Activated naive CD8-positive, alpha-beta T cell treated with anti-CD3 and anti-CD28 coated beads, Interleukin-2, amount 50 U/mL, for 24 hours (primary cell): ENCODE measurements at regions not wholly inside any gene's neighbourhood (a gene's known extent, or its start where the extent isn't known, plus 50 kb on each side); places are given as distances from the start of the nearest gene placed in this dataset.

Experiments
- ATAC-seq: fragments of 150-1000 bp; cut with Tn5 transposase; one replicate; pipeline ENCODE4 v1.10.0; 2021
- DNase-seq: peaks from one replicate; pipeline ENCODE4 v3.0.0; 2021
- H3K27ac Mint-ChIP-seq: one replicate; pipeline ENCODE4 v1.8.0; 2021; ENCODE audit warnings: mild to moderate bottlenecking, mixed read lengths
- H3K27me3 Mint-ChIP-seq: one replicate; pipeline ENCODE4 v1.8.0; 2021; ENCODE audit warnings: mixed read lengths
- H3K36me3 Mint-ChIP-seq: one replicate; pipeline ENCODE4 v1.8.0; 2021; ENCODE audit warnings: low read depth, mixed read lengths
- H3K4me1 Mint-ChIP-seq: one replicate; pipeline ENCODE4 v1.8.0; 2021; ENCODE audit warnings: mixed read lengths
- H3K4me3 Mint-ChIP-seq: one replicate; pipeline ENCODE4 v1.8.0; 2021; ENCODE audit warnings: mild to moderate bottlenecking, moderate library complexity, mixed read lengths
- H3K9me3 Mint-ChIP-seq: one replicate; pipeline ENCODE4 v1.8.0; 2021; ENCODE audit warnings: mixed read lengths

DNA sequence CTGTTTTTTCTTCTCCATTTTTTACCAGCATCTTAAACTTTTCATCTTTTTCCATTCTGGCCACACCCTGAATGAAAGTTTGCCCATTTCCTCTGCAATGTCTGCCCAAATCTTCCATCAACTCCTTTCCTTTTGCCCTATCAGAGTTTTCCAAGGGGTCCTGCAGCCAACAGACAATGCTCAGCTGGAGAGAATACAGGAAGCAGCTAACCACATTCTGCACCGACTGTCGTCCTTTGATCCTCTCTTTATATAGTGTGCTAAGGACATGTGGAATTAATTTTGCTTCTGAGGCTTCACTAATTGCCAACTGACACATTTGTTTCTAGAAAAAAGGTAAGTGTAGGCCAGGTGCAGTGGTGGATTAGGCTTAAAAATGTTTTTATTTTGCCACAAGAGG, 50.5 kb upstream of the DLX2 start:
- H3K27me3 Mint-ChIP-seq, result peaks cover 31% of the 10 kb centered on the region
- no peak for DNase-seq

DNA sequence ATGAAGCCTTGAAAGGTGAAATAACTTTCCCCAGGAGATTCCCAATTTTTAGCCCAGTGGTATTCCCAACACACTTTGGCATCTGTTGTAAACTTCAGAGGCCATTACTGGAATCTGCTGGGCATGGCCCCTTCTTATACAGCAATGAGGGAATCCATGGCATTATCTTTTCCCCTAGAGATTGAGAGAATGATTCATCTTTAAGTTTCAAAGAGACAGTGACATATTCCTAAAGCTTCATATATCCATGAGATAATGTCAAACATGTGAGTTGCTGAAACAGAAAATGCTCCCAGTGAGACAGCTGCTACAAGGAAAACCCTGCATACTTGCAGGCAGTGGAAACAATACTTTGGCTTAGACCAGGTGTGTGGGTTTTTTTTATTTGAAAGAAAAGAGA, 51.1 kb upstream of the DLX2 start:
- DNase-seq, result no peak
- Mint-ChIP-seq H3K4me3 (no peak overlapping the region), H3K27ac (no peak overlapping the region), H3K27me3 (peaks cover 31% of the 10 kb centered on the region), H3K36me3 (no peaks in the 10 kb centered on the region), H3K9me3 (no peaks in the 10 kb centered on the region), H3K4me1 (peaks cover 4% of the 10 kb centered on the region)
- ATAC-seq, result no peak

More for the DNA sequence above, 50.5 kb upstream of the DLX2 start:
- H3K27ac Mint-ChIP-seq, result no peak overlapping the region
- no peak for ATAC-seq
- H3K36me3 Mint-ChIP-seq, result no peaks in the 10 kb centered on the region
- H3K4me1 Mint-ChIP-seq, result peaks cover 4% of the 10 kb centered on the region
- no peaks in the 10 kb centered on the region for H3K9me3 Mint-ChIP-seq
- no peak overlapping the region for H3K4me3 Mint-ChIP-seq

DNA sequence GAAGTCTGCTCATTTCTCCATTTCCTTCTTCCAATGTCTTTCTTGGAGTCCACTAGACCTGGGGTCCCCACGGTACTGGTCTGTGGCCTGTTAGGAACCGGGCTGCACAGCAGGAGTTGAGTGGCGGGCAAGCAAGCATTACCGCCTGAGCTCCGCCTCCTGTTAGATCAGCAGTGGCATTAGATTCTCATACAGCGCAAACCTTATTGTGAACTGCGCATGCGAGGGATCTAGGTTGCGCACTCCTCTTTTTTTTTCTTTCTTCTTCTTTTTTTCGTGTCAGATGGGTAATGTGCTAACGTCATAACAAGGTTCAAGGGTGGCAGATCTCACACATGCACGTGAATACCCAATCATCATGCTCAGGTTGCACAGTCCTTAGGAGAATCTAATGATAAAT, 53.1 kb upstream of the DLX2 start:
- Mint-ChIP-seq H3K9me3 (no peaks in the 10 kb centered on the region), H3K27ac (no peak overlapping the region), H3K27me3 (peaks cover 30% of the 10 kb centered on the region), H3K4me3 (no peak overlapping the region), H3K4me1 (peaks cover 4% of the 10 kb centered on the region), H3K36me3 (no peaks in the 10 kb centered on the region)
- ATAC-seq (no peak), DNase-seq (no peak)

DNA sequence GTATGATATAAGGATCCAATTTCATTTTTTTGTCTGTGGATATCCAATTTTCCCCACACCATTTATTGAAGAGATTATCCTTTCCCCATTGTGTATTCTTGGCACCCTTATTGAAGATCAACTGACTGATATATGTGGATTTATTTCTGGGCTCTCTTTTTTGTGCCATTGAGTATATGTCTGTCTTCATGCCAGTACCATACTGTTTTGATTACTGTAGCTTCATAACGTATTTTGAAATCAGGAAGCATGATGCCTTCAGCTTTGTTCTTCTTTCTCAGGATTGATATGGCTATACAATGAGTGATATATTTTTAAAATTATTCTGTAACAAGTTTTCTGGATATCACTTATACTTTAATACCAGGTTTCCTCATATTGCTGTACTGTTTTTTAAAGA, 58.1 kb upstream of the DLX2 start:
- Mint-ChIP-seq H3K4me3 (no peak overlapping the region), H3K27ac (no peak overlapping the region), H3K9me3 (no peaks in the 10 kb centered on the region), H3K4me1 (no peaks in the 10 kb centered on the region), H3K27me3 (peaks cover 7% of the 10 kb centered on the region), H3K36me3 (no peaks in the 10 kb centered on the region)
- DNase-seq, result no peak
- no peak for ATAC-seq

DNA sequence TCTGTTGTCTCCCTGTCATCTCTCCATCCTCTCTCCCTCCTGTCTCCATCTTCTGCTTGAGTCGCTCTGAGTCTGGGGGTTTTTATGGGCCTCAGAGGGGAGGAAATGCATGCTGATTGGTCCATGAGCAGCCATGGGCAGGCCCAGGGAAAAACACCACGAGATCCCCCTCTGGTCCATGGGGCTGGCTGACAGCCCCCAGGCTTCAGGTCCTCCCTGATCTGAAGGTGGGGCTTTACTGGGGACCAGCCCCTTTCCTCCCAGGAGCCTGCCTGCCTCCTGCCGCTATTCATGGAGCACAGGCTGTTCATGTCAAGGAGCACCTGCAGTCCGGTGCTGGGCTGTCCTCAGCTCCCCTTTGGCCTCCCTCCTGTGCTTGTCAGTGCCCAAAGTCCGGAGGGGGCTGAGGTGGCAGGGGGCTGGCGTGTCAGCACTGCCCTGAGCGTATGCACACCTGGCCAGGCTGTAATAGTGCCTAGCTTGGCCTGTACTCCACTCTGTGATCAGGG, 59.6 kb upstream of the DLX2 start:
- peaks cover 2% of the 10 kb centered on the region for H3K27me3 Mint-ChIP-seq
- no peaks in the 10 kb centered on the region for H3K36me3 Mint-ChIP-seq
- H3K4me3 Mint-ChIP-seq, result no peak overlapping the region
- H3K27ac Mint-ChIP-seq, result no peak overlapping the region
- ATAC-seq (peak; percentile 20), DNase-seq (no peak)
- no peaks in the 10 kb centered on the region for H3K9me3 Mint-ChIP-seq
- no peaks in the 10 kb centered on the region for H3K4me1 Mint-ChIP-seq

DNA sequence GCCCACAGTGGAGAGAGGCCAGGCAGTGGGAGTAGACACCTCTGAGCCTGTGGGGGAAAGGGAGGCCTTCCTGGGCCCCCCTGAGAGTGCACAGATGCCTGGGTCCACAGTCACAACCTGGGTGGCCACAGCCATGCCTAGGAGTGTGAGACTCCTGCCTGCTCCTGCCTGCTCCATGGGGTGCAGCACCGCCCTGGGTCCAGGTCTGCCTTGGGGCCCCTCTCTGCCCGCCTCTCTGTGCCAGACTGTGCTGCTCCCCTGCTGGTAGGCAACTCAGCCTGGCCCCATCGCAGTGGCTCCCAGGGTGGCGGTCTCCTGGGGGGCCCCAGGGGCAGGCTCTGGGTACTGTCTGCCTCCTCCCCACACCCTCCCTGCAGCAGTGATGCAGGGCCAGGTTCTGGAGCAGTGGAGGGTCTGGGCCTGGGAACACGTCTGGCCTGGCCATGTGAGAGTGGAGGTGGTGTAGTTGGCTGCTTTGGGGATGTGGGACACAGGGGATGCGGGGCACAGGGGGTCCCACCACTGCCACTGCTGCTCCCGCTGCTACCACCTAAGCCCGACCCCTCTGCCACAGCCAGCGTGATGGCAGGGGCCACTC, 60.1 kb upstream of the DLX2 start:
- no peak overlapping the region for H3K4me3 Mint-ChIP-seq
- H3K9me3 Mint-ChIP-seq, result no peaks in the 10 kb centered on the region
- H3K27ac Mint-ChIP-seq, result no peak overlapping the region
- ATAC-seq (no peak), DNase-seq (no peak)
- peaks cover 2% of the 10 kb centered on the region for H3K27me3 Mint-ChIP-seq
- H3K4me1 Mint-ChIP-seq, result no peaks in the 10 kb centered on the region
- H3K36me3 Mint-ChIP-seq, result no peaks in the 10 kb centered on the region

DNA sequence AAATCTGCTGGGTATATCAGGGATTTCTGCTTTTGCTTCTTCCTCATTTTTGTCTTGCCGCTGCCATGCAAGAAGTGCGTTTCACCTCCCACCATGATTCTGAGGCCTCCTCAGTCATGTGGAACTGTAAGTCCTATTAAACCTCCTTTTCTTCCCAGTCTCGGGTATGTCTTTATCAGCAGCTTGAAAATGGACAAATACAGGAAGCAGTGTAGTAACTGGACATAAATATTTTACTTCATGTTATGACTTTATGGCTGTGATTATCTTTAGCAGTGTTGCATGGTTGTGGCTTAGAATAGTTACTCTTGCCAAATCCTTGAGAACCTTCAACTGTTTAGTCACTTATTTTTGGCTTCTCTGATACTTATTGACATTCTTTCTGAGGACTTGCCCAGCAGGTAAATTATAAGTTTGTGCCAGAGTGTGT, 66.2 kb upstream of the DLX2 start:
- peaks cover 13% of the 10 kb centered on the region for H3K27me3 Mint-ChIP-seq
- H3K4me1 Mint-ChIP-seq, result peaks cover 4% of the 10 kb centered on the region
- no peak overlapping the region for H3K27ac Mint-ChIP-seq
- DNase-seq (no peak), ATAC-seq (no peak)
- H3K9me3 Mint-ChIP-seq, result no peaks in the 10 kb centered on the region
- no peak overlapping the region for H3K4me3 Mint-ChIP-seq
- no peaks in the 10 kb centered on the region for H3K36me3 Mint-ChIP-seq

DNA sequence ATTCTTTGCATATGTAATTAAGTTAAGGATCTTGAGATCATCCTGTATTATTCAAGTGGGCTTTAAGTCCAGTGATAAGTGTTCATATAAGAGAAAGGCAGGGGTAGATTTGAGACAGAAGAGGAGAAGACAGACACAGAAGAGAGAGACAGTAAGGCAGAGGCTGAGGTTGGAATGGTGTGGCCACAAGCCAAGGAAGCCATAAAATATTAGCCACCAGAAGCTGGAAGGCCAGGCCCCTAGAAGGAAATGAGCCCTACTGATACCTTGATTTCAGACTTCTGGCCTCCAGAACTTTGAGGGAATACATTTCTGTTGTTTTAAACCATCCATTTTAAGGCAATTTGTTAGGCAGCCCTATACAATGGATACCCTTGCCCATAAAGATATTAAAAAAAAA, 66.9 kb upstream of the DLX2 start:
- Mint-ChIP-seq H3K9me3 (no peaks in the 10 kb centered on the region), H3K27ac (no peak overlapping the region), H3K36me3 (no peaks in the 10 kb centered on the region), H3K27me3 (peaks cover 16% of the 10 kb centered on the region), H3K4me1 (peaks cover 4% of the 10 kb centered on the region), H3K4me3 (no peak overlapping the region)
- DNase-seq, result no peak
- ATAC-seq, result no peak

DNA sequence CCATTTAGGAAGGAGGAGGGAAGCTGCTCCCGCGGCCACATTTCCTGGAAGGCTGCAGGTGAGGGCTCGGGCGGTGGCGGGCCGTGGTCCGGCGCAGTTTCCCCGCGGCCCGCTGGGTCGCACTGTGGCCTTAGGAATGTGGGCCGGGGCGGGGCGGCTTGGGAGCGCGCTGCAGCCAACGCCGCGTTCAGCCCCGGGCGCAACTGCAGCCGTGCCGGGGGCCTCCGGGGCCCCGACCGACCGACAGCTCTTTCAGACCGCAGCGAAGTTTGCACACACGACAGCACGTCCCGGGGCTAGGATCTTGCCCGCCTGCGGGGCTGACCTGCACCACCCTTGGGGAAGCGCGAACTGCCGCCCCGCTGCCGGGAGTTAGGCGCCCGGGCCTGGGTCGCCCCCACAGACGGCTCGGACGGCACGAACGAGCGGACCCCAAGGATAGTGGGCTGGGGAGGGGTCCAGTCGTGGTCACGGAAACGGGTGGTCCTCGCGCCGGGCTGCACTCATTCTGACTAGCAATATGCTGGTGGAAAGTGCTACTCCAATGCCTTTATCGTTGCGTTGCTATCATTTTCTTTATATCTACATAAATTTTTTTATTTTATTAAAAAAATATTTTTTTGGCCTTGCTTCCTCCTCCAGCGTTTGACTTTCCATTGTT, 69.9 kb upstream of the DLX2 start:
- Mint-ChIP-seq H3K27me3 (peaks cover 19% of the 10 kb centered on the region), H3K9me3 (no peaks in the 10 kb centered on the region), H3K27ac (no peak overlapping the region), H3K4me3 (peak overlapping the region; percentile 42), H3K4me1 (peaks cover 4% of the 10 kb centered on the region), H3K36me3 (no peaks in the 10 kb centered on the region)
- peak; percentile 94 for ATAC-seq
- peak; percentile 69 for DNase-seq

DNA sequence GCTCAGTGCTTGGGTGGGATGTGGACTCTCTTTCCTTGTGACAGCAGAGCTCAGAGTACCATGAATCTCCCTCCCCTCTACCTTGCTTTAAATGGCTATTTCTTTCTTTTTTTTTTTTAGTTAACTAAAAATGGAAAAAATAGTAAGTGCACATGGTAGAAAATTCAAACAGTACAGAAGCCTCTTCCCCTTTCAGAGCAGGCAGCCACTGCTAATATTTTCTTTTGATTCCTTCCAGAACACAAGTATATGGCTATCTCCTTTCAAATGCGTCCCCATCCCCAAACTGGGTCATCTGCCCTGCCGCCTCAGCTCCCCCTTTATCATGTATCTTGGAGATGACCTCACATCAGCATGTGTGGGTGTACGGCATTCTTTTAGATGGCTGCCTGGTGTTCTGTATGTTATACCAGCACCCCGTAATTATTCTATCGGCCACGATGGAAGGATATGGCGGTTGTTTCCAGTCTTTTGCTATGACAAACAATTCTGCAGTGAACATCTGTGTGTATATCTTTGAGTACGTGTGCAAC, 70.5 kb upstream of the DLX2 start:
- peaks cover 19% of the 10 kb centered on the region for H3K27me3 Mint-ChIP-seq

DNA sequence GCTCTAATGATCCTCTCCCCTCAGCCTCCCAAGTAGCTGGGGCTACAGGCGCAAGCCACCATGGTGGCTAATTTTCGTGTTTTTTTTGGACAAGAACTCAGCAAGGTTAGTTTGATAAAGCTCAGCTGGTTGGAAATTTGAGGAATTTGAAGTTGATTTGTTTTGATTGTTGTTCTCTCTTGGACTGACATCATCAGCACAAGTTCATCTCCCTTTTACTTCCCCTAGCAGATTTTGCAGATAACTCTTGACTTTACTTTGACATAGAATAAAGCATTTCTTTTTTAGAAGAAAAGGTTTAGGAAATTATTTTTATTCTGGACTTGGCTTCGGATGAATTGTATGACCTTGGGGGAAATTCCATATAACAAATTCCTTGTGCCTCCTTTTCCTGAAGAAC, 74.9 kb upstream of the DLX2 start:
- peaks cover 11% of the 10 kb centered on the region for H3K4me1 Mint-ChIP-seq

More for the DNA sequence above, 70.5 kb upstream of the DLX2 start:
- Mint-ChIP-seq H3K9me3 (no peaks in the 10 kb centered on the region), H3K4me3 (peak overlapping the region; percentile 42), H3K27ac (no peak overlapping the region), H3K36me3 (no peaks in the 10 kb centered on the region), H3K4me1 (peaks cover 4% of the 10 kb centered on the region)
- no peak for DNase-seq
- no peak for ATAC-seq

DNA sequence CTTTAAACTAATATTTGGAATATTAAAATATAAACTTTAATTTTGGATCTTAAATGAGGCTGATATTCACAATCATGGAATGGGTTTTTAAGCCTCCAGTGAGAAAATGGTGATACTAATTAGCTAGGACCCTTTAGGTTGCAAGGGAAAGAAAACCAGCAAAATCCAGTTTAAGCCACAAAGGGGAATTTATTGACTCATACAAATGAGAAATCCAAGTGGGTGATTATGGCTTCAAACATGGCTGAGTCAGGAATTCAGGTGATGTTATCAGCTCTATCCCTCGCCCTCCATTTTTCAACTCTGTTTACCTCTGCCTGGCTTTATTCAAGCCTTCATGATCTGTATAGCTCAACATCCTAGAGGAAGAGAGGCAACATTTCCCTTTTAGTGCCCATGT, 75.3 kb upstream of the DLX2 start:
- Mint-ChIP-seq H3K9me3 (no peaks in the 10 kb centered on the region), H3K27ac (no peak overlapping the region), H3K36me3 (no peaks in the 10 kb centered on the region), H3K4me1 (peaks cover 11% of the 10 kb centered on the region), H3K4me3 (no peak overlapping the region), H3K27me3 (peaks cover 14% of the 10 kb centered on the region)
- DNase-seq (no peak), ATAC-seq (no peak)

More for the DNA sequence above, 74.9 kb upstream of the DLX2 start:
- ATAC-seq, result no peak
- no peak for DNase-seq
- H3K9me3 Mint-ChIP-seq, result no peaks in the 10 kb centered on the region
- no peak overlapping the region for H3K27ac Mint-ChIP-seq
- H3K36me3 Mint-ChIP-seq, result no peaks in the 10 kb centered on the region
- H3K4me3 Mint-ChIP-seq, result no peak overlapping the region
- H3K27me3 Mint-ChIP-seq, result peaks cover 15% of the 10 kb centered on the region

DNA sequence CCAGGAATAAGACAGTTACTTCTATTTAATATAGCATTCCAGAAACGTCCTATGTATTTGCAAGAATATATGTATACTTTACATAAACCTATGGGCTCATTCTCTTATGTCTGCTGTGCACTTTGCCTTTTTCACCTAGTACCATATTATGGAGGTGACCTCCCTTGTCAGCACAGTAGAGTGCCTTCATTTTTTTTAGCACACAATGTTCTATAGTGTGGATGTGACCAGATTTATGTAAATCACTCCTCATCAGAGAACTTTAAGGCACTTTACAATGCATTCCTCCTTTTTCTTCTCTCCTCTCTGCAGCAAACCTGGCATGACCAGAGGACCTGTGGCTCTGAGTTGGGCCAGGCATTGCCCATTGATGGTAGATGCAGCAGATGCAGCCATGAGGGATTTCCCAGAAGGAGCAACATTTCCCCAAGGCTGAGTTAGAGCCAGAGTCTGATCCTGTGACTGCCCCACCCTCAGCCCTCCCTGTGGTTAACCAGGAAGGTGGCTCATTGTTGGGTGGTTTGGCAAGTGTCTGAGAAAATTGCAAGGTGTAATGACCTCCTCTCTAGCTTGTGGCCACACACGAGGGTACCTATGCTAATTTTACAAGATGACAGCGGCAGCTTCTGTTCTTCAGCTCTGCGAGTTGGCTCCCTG, 76.5 kb upstream of the DLX2 start:
- Mint-ChIP-seq H3K4me3 (no peak overlapping the region), H3K4me1 (peaks cover 7% of the 10 kb centered on the region), H3K27ac (no peak overlapping the region), H3K9me3 (no peaks in the 10 kb centered on the region), H3K36me3 (no peaks in the 10 kb centered on the region), H3K27me3 (peaks cover 4% of the 10 kb centered on the region)
- DNase-seq (peak; percentile 16), ATAC-seq (peak; percentile 86)

DNA sequence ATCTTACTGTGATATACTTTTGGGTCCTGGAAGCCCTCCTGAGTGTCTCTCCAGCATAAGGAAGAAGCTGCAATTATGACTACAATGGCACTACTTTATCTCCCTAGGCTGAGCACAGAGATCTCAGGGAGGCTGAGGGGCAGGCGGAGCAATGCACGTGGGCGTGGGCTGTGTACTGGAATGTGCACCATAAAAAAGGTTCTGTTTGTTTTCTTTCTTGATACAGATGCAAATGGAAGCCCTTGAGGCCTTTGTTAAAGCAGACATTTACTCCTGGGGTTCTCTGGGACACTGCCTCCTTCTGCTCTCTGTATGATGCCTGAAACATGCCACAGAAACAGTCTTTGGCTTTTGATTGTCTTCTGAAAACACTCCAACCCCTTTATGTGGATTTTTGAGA, 79.1 kb upstream of the DLX2 start:
- no peaks in the 10 kb centered on the region for H3K36me3 Mint-ChIP-seq
- H3K27ac Mint-ChIP-seq, result no peak overlapping the region
- no peak overlapping the region for H3K4me3 Mint-ChIP-seq
- peaks cover 7% of the 10 kb centered on the region for H3K4me1 Mint-ChIP-seq
- peaks cover 15% of the 10 kb centered on the region for H3K9me3 Mint-ChIP-seq
- no peak for ATAC-seq
- no peaks in the 10 kb centered on the region for H3K27me3 Mint-ChIP-seq
- no peak for DNase-seq

DNA sequence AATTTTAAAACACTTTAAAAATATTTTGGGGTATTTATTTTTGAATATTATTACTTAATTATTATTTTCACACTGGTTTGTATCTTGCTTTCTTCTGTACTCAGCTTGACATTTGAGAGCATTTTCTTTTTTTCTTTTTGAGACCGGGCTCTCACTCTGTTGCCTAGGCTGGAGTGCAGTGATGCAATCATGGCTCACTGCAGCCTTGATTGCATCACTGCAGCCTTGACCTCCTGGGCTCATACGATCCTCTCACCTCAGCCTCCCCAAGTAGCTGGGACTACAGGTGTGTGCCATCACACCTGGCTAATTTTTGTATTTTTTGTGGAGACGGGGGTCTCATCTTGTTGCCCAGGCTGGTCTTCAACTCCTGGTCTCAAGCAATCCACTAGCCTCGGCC, 79.9 kb upstream of the DLX2 start:
- DNase-seq, result no peak
- Mint-ChIP-seq H3K9me3 (peaks cover 15% of the 10 kb centered on the region), H3K4me1 (peaks cover 7% of the 10 kb centered on the region), H3K36me3 (no peaks in the 10 kb centered on the region), H3K27me3 (no peaks in the 10 kb centered on the region), H3K4me3 (no peak overlapping the region), H3K27ac (no peak overlapping the region)
- no peak for ATAC-seq
